Renal cortex interstitium (tissue), 11 donors: ENCODE measurements at regions not wholly inside any gene's neighbourhood (a gene's known extent, or its start where the extent isn't known, plus 50 kb on each side); places are given as distances from the start of the nearest gene placed in this dataset.
"Not testable (repeated sequence)": the region's sequence is repeated elsewhere in the genome, so short reads cannot be mapped to it uniquely, and the experiment has no call there.

ENCODE experiments used
- DNase-seq, 11 donors: peaks; one replicate each; pipeline ENCODE4 v3.0.0-alpha.2; 2013; ENCODE audit warnings: low read depth in 9 of 11, low spot score in 4 of 11; ENCODE audit errors: extremely low read depth in 1 of 11

GRCh38 chr2:59184276-59185020, 943.3 kb upstream of the FANCL start:
- DNase-seq = no peak

GRCh38 chr2:59183070-59183469, 941.9 kb upstream of the FANCL start:
- no peak for DNase-seq

- peak in 7 of 11 donors; percentile 4 to 25 (median 8) for DNase-seq
Measured at GRCh38 chr2:59182249-59182648, 941.1 kb upstream of the FANCL start.

- DNase-seq = no peak
Measured at GRCh38 chr2:59181347-59181746, 940.2 kb upstream of the FANCL start.

- DNase-seq = no peak
Measured at GRCh38 chr2:59180621-59181020, 939.5 kb upstream of the FANCL start.

GRCh38 chr2:59180111-59180510, 939.0 kb upstream of the FANCL start:
- no peak for DNase-seq

- DNase-seq = peak in 8 of 11 donors; percentile 4 to 36 (median 20)
Measured at GRCh38 chr2:59177748-59178147, 936.6 kb upstream of the FANCL start.

- DNase-seq = no peak
Measured at GRCh38 chr2:59176737-59177136, 935.6 kb upstream of the FANCL start.

- DNase-seq = no peak
Measured at GRCh38 chr2:59174536-59175243, 933.6 kb upstream of the FANCL start.

GRCh38 chr2:59173325-59173724, 932.2 kb upstream of the FANCL start:
- DNase-seq = no peak

GRCh38 chr2:59171019-59171418, 929.9 kb upstream of the FANCL start:
- DNase-seq = no peak

GRCh38 chr2:59168766-59169165, 927.6 kb upstream of the FANCL start:
- DNase-seq = no peak

- DNase-seq = no peak
Measured at GRCh38 chr2:59167514-59167913, 926.4 kb upstream of the FANCL start.

- DNase-seq = not testable (repeated sequence)
Measured at GRCh38 chr2:59157908-59158307, 916.8 kb upstream of the FANCL start.

- DNase-seq = no peak
Measured at GRCh38 chr2:59151805-59152204, 910.7 kb upstream of the FANCL start.

GRCh38 chr2:59150217-59150849, 909.2 kb upstream of the FANCL start:
- no peak for DNase-seq

GRCh38 chr2:59149271-59149670, 908.1 kb upstream of the FANCL start:
- DNase-seq = no peak

GRCh38 chr2:59112258-59112657, 871.1 kb upstream of the FANCL start:
- no peak for DNase-seq

GRCh38 chr2:59096973-59097372, 855.8 kb upstream of the FANCL start:
- DNase-seq = no peak

GRCh38 chr2:59093571-59093970, 852.4 kb upstream of the FANCL start:
- DNase-seq = no peak
